CD4-positive, alpha-beta T cell treated with Interleukin-6 for 4 hours (primary cell): ENCODE measurements at regions not wholly inside any gene's neighbourhood (a gene's known extent, or its start where the extent isn't known, plus 50 kb on each side); places are given as distances from the start of the nearest gene placed in this dataset.
"Not testable (repeated sequence)": the region's sequence is repeated elsewhere in the genome, so short reads cannot be mapped to it uniquely, and the experiment has no call there.

Experiments
- DNase-seq: peaks from one replicate; pipeline ENCODE4 v3.0.0-alpha.2; 2020; ENCODE audit warnings: mixed read lengths

DNA sequence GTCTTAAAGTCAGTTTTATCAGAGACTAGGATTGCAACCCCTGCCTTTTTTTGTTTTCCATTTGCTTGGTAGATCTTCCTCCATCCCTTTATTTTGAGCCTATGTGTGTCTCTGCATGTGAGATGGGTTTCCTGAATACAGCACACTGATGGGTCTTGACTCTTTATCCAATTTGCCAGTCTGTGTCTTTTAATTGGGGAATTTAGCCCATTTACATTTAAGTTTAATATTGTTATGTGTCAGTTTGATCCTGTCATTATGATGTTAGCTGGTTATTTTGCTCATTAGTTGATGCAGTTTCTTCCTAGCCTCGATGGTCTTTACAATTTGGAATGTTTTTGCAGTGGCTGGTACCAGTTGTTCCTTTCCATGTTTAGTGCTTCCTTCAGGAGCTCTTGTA is 93.3 kb upstream of the GALNT18 start:
- not testable (repeated sequence) for DNase-seq

DNA sequence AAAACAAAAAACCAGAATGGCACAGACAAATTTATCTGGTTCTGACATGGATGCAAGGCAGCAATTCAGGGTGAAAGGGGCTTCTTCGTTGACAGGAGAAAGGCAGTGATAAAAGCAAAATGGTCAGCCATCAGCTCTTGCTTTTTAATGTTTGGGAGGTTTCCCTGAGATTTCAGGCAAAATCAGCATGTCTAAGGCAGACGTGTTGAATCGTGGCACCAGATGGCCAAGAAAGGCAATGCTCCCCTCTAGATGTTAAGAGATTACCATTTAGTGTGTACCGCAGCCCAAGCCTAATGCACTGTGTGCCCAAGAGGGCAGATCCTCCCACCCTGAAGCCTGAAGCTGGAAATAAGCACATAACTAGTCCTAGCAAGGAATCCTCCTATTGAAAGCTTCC is 88.8 kb upstream of the GALNT18 start:
- DNase-seq = no peak

DNA sequence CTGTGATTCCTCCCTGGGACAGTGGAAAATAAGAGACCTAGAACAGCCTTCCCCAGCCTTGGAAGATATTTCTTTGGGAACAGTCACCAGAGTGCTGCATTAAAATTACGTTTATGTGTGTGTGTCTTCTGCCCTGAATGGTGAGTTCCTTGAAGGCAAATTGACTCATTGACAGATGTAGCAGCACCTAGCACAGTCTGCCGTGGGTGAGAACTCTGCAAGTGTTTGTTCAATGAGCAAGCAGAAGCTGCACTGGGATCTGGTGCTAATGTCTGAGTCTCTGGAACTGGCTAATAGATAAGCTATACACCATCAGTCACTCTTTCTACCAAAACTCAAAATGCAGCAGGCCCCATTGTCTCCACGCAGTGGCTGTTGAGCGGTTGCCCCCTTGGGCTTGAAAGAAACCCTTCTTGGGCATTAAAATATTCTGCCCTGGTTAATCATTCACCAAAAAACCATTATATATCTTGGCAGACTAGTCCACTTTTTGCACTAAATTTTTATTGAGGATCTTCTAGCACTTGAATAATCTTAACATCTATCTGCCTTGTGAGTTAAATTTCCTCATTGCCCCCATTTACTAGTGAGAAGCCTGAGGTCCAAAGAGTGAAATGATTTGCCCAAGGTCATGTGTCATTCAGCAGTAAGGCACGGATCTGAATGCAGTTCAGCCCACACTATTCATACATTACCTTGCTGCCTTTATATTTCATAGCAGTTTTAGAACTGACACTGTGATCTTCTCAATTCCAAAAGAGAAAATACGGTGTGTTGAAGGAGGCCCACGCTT is 87.8 kb upstream of the GALNT18 start:
- no peak for DNase-seq

DNA sequence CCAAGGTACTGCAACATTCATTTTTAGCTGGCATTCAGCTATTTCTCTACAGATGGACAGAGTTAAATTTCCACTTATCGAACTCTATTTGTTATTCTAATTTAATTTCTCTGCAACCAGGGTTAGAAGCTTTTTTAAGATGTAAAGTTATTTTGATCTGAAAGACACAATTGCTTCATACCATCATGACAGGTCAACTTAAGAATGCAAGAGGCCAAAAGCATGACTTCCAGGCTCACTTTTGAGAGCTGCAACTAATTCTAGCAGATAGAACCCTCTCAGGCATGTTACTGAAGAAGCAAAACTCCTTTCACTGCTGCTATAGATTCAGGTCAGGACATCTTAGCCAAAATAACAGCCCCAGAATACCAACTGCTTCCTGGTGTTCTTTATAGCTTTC is 86.5 kb upstream of the GALNT18 start:
- no peak for DNase-seq

DNA sequence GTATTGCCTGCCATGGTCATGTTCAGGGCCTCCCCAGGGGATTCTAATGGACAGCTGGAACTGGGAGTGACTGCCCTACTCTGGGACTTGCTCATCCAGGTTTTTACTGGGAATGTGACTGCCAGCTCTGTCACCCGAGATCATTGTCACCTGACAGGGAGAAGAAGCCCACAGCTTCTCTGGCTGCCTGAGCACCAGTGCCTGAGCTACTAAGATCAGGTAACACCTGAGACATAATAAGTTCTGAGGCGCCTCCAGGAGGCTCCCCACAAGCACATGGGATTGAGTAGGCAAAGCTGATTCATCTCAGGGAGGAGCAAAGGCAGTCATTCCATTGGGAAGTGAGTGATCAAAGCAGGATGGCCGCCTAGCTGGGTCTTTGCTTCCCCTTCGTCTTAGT is 84.2 kb upstream of the GALNT18 start:
- no peak for DNase-seq

DNA sequence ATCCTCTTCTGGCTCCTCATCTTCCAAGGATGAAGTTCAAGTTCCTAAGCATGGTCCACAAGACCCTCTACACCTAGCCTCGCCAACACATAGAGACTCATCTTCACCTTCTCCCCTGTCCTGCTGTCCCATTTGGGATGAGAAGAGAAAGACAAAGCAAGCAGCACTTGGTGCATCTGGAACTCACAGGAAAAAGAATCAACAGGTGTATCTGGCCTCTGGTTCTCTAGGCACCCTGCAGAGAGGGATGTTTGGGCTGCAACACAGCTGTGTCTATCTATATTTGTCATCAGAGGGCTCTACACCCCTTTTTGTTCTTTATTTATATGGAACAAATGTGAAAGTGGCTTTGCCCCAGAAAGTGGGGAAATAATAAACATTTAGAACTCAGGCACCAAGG is 82.1 kb upstream of the GALNT18 start:
- no peak for DNase-seq

DNA sequence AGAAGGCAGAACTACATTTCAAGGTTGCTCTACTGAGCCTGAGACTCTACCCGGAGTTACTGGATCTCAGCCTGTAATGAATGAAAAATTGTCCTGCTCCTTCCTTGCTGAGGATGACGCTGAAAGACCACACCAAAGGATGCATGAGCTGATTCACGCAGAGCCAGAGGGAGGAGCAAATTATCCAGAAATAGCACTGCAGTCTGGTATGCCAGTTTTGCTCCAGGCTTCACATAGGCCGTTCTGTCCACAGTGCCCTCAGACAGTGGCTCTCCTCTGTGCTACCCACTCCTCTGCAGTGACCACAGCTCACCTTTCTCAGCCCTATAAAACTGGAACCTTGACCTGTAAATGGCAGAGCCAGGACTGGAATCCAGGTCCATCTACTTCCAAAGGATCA is 79.3 kb upstream of the GALNT18 start:
- DNase-seq = no peak

DNA sequence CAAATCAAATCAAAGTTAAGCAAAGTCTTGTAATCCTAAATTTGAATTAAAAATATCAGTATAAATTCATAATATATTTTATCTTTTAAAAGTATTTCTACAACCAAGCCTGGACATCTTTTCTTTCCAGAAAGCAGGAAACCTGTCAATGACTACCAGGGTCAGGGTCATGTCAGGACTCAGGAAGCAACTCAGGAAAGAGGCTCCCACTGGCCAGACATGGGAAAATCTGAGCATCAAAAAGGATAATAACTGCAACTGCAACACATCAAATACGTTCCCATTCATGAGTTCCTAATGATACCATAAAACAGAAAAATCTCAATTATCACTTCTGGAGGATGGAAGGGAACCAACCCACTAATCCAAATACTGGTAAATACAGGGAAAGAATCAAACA is 76.0 kb upstream of the GALNT18 start:
- no peak for DNase-seq

DNA sequence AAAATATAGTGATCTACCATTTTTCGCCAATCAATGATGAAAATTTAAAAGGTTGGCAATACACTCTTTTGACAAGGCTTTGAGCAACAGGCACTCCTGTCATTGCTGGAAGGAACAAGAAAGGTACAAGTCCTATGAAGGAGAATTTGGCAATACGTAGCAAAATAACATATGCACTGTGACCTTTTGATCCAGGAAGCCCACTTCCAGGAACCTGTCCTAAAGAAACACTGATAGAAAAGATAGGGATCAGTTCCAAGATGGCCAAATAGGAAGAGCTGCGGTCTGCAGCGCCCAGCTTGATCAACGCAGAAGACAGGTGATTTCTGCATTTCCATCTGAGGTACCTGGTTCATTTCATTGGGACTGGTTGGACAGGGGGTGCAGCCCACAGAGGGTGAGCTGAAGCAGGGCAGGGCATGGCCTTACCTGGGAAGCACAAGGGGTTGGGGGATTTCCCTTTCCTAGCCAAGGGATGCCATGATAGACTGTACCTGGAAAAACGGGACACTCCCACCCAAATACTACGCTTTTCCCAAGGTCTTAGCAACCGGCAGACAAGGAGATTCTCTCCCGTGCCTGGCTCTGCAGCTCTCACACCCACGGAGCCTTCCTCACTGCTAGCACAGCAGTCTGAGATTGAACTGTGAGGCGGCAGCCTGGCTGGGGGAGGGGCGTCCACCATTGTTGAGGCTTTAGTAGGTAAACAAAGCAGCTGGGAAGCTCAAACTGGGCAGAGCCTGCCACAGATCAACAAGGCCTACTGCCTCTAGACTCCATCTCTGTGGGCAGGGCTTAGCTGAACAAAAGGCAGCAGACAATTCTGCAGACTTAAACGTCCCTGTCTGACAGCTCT is 69.7 kb upstream of the GALNT18 start:
- no peak for DNase-seq

DNA sequence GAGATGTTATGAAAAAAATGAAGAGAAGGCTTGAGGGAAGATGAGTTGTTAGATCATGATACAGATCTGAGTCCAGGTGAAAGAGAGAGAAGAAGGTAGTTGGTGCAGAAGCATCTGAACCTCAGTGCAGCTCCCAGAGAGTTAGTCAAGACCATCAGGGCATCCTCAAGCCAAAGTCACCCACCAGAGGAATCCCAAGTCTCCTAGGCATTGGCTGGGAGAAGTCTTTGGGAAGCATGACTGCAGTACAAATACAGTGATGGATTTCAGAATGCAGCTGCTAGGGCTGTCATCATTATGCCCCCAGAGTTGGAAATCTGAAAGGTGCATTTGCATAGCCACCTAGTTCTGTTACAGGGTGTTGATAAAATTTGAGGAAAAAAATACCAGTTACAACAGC is 59.7 kb upstream of the GALNT18 start:
- no peak for DNase-seq

DNA sequence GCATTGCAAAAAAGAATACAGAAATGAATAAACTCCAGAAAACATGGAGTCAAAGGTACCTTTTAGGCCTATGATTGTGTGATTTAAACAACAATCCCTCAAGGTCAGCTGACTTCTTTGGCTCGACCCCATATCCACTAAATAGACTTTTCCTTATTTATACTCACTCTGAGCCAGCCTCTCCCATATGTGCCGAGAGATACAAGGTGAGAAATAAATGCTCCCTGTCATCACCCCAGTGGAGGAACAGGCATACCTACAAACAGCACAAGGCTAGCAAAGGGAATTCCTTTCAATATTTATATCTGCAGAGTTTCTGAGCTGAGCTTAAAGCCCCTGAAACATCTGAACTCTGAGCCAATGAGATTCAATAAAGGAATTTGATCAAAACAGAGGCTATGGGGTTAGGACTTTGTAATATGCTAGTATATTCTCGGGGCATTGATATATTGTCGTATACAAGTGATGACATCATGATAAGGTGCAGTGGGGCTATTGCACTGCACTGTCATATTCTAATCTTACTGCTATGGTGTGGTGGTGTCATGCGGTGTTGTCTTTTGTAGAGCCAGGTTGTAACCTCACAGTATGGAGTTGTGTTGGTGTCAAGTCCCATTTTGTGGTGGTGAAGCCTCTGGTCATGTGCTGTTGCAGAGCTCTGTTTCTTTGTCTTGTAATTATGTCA is 56.0 kb upstream of the GALNT18 start:
- no peak for DNase-seq

DNA sequence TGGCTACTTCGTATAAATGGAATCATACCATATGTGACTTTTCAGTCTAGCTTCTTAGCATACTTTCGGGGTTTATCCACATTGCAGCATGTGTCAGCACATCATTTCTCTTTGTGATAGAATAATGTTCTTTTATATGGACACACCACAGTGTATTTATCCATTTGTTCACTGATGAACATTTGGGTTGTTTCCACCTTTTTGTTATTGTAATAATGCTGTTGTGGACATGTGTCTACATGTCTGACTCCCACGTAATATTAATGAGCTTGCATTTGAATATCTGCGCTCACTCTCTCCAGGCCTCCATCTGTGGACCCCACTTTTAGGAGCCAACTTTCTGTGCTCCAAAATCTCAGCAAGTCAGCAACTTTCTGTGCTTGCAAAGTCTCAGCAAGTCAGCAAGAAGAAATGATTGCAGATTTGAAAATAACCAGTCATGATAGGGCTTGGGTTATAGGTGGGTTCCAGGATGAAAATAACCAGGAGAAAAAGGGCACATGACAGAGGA is 53.9 kb upstream of the GALNT18 start:
- no peak for DNase-seq

DNA sequence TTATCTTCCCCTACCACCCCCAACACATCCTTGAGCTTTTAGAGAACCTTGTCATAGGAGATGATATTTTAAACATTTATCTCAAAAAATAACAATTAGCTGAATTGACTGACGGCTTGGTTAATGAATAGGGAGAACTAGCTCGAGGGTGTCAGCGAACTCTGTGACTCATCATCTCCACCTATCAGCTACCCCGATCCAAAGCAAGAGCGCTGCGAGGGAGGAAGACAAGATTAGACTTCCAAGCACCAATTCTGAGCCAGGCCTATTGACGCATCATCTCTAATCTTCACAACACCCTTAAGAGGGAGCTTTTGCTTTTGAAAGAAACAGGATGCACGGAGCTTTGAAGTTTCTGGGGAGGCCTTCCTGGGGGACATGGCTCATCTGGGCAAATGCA is 51.0 kb upstream of the GALNT18 start:
- DNase-seq = no peak

DNA sequence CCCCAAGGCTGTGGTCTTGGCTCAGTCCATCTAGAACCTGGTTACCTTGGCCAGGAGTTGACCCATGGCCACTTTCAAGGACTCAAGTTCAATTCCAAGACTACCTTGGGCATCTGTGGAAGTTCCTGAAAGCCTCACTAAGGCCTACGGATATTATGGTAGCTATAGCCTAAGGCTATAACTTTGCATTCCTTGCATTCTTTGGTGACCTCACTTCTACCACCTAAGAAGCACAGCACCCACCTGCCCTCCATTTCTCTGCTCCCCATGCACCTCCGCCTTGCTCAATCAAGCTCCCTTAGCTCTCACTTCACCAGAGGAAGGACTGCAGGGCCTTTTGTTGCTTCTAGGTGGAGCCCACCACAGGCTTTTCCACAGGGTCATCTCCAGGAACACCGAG is 50.3 kb upstream of the GALNT18 start:
- no peak for DNase-seq
